ENCODE measurements at regions not wholly inside any gene's neighbourhood (a gene's known extent, or its start where the extent isn't known, plus 50 kb on each side); places are given as distances from the start of the nearest gene placed in this dataset.

DNA sequence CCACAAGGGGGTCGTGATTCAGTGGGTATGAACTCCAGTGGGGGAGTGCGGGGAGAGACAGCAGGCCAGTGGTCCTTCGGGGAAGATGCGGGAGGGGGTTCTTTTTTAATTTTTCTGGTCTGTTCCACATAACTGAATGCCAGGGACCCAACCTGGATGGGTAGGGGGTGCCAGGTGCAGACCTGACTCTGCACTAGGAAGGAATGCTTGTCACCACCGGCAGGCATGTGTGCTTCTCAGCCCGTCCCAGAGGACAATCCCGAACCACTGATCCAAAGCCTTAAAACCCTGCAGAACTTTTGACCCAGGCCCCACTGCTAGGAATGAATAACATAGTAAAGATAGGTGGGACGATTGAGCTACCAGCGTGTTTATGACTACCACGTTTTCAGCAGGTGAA is 72.0 kb downstream of the DIO3 start:
- Histone ChIP-seq H3K27ac (ENCODE audit: control insufficient read depth, insufficient read depth) (no peak overlapping the region), H3K4me3 (no peak overlapping the region), H4K20me1 (ENCODE audit: control insufficient read depth, insufficient read depth) (no peaks in the 10 kb centered on the region), H3K36me3 (ENCODE audit: control insufficient read depth in 2 of 2, insufficient read depth in 2 of 2, low read length in 1 of 2) (no peaks in the 10 kb centered on the region), H3K4me2 (ENCODE audit: control insufficient read depth, insufficient read depth) (no peak overlapping the region), H3K27me3 (replicated peaks in 1 of 2; ENCODE audit: control insufficient read depth in 2 of 2, insufficient read depth in 2 of 2, low read length in 1 of 2) (no peaks in the 10 kb centered on the region; a peak in 1 of 4 replicates), H2AFZ (ENCODE audit: control insufficient read depth, low read depth, low read length) (no peak overlapping the region), H3K9me3 (replicated peaks; ENCODE audit: control insufficient read depth, insufficient read depth, low read length) (no peaks in the 10 kb centered on the region), H3K79me2 (ENCODE audit: control insufficient read depth, insufficient read depth, low read length) (no peaks in the 10 kb centered on the region), H3K4me1 (ENCODE audit: control insufficient read depth, insufficient read depth, low read length) (no peaks in the 10 kb centered on the region), H3K9ac (ENCODE audit: control insufficient read depth, insufficient read depth, low read length) (no peak overlapping the region)
- FAIRE-seq (no peak), ATAC-seq (no peak), DNase-seq (ENCODE audit: low read depth, low spot score) (no peak)
- SMC1A ChIA-PET (ENCODE audit: uncharacterized antibody, unreplicated experiment) = interaction anchor here (0.6 kb wide), 1 partner anchor 257 kb away, joined by 4 read pairs; no protein-coding TSS in a partner anchor
- in situ Hi-C loops (cut with MboI) = loop anchor here (5.0 kb wide), 1 partner anchor 781 kb away; no protein-coding TSS in a partner anchor
- TF ChIP-seq RCOR1 (conservative IDR thresholded peaks at IDR 0.05; ENCODE audit: low read depth, low read length) = no peak
- TF ChIP-seq SUZ12 (IDR thresholded peaks at IDR 0.05; ENCODE audit: unreplicated experiment) = no peak
- TF ChIP-seq ZBTB33 (IDR thresholded peaks at IDR 0.05) = no peak
- TF ChIP-seq GABPA (IDR thresholded peaks at IDR 0.05; ENCODE audit: low read depth) = no peak
- no peak for TF ChIP-seq IRF3 (IDR thresholded peaks at IDR 0.05)
- TF ChIP-seq NFYB (IDR thresholded peaks at IDR 0.05; ENCODE audit: insufficient read depth, low read depth, low read length) = no peak
- 35% methylated on average over 10 of the region's 10 CpGs for WGBS (ENCODE audit: insufficient coverage, insufficient replicate concordance, low lambda C conversion rate, missing lambda C conversion rate)
- BruUV-seq (replicated peaks) = no TSS peak
- intact Hi-C loops (cut with micrococcal nuclease; ENCODE audit: unreplicated experiment) = no loop called here
- CTCF ChIA-PET = no interaction called here
- POLR2A ChIA-PET = no interaction called here
- RAD21 ChIA-PET (ENCODE audit: unreplicated experiment) = no interaction called here

All from GM12878 (cell line).